Renal pelvis (tissue), 1 donor: ENCODE measurements at regions not wholly inside any gene's neighbourhood (a gene's known extent, or its start where the extent isn't known, plus 50 kb on each side); places are given as distances from the start of the nearest gene placed in this dataset.
"Not testable (repeated sequence)": the region's sequence is repeated elsewhere in the genome, so short reads cannot be mapped to it uniquely, and the experiment has no call there.

Experiments
- DNase-seq: peaks from one replicate; pipeline ENCODE4 v3.0.0-alpha.2; 2013

DNA sequence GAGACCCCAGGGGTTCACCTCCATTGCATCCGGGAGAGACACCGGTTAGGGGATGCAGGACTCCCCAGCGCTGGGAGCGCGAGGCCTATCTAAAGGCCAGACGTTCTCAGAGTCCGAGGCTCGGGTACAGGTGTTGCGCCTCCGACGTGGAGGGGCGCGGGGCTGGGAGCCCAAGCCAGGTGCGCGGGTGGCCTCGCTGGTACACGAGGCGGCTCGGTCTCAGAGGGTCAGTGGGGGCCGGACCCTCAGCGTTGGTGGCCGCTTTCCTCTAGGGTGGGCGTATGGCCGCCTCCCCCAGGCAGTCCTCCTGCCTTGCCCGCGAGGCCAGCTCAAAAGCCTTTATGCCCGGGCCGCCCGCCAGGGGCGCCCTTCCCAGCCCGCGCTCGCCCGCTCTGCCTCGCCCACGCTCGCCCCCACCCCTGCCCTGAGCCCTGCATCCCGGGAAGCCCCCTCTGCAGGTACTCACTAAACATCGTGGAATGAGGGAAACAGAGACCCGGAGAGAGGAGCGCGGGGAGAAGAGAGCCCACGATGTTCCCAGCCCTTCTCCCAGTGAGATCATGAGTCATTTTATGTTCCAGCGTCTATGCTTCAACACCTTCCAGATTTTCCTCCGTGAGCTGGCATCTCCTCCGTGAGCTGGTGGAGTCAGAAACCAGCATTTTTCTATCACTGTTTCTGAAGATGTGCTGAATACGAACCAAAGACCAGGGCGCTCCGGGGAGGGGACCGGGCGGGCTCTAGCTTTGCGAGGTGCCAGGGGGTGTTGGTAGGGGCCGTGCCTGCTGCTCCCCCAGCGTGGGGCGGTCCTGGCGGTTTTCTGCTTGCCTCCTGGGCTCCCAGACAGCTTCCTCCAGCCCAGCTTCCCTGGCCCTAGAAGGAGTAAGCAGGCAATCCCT is 73.8 kb downstream of the DIO3 start:
- no peak for DNase-seq

DNA sequence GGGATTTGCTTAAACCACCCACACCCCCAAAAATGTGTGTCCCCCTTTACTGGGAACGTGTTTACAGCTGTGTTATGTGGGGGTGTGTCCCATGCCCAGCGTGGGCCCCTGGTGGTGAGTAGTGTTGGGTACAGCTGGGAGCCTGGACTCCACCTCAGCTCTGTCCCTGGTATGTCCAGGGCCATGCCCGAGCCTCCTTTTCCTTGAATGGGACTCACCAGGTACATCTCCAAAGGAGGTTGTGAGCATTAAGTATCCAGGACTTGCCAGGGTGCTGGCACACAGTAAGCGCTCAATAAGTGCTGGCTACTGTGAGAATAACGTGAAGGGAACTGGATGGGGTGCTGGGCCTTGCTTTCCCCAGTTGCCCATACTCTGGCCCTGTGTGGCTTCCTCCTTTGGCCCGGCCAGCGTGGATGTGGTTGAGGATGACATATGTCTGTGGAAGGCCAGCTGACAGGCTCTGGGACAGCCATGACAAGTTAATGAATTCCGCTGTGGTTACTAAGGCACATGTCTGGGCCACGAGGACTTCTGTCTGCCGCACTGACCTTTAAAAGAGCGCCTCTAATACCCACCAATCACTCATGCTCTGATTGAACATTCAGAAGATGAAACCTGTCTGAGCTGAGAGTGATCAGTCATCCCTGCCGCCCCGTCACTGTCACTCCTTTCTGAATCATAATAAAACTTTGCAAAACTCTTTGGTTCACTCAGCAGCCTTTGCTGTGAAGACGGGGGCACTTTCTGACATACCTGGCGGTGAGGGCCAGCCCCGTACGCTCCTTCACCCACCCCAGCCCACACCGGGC is 74.7 kb downstream of the DIO3 start:
- DNase-seq = no peak

DNA sequence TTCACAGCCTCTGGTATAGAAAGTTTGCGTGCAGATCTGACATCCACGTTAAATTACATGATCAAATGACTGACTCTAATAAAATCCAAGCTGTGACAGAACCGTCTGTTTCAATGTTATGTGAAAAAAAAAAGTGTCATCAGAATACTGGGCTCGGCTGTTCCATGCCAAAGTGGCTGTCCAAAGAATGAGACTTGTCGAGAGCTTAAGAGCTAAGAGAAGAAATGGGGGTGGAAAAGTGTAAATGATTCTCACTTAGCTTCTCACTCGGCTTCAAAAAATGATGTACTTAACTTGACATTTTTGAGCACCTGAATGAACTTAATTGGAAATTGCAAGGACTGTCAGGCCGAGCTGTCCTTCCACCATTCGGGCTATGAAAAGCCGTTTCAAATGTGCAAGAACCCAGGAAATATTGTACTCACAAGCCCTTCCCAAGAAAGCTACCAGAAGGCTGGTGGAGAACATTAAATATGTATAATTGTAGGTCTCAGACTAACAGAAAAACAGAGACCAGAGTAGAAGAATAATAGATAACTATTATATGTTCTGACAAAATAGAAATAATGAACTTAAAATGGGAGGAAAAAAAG is 78.0 kb downstream of the DIO3 start:
- DNase-seq = no peak

DNA sequence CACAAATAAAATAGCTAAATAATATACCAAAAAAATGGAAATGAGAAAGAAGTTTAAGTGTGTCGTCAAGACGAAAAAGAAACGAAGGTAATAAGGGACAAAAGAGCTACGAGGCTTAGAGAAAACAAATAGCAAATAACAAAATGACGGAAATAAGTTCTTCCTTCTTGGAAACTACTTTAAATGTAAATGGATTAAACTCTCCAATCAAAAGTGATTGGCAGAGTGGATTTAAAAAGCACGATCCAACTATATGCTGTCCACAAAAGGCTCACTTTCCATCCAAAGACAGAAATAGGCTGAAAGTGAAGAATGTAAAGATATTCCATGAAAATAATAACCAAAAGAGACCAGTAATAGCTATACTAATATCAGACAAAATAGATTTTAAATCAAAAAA is 82.4 kb downstream of the DIO3 start:
- no peak for DNase-seq

DNA sequence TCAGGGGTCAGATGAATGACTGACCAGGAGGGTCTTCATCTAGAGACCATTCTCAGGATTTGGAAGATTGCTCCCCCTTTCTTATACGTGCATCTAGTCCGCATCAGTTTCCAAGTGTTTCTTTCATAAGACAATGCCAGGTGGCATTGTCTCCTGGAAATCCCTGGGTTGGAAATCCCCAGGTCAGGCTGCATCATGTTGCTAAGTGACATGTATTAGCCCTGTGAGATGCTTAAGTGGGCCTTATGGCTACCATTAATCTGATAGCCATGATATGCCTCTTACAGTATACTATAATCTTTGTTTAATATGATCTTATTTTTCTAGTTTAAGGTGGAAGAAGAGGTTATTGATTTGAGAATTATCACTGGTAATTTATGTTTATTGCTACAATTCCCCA is 92.8 kb downstream of the DIO3 start:
- DNase-seq = no peak

DNA sequence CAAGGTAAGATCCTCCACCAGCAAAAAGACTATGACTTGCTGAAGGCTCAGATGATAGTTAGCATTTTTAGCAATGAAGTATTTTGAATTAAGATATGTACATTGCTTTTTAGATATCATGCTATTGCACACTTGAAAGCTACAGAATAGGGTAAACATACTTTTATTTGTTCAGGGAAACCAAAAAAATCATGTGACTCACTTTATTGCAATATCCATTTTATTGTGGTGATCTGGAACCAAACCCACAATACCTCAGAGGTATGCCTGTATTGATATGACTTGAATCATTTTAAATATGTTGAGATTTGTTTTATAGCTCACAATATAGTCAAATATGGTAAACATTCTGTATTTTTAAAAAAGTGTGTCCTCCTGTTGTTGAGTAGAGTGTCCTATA is 96.1 kb downstream of the DIO3 start:
- no peak for DNase-seq

DNA sequence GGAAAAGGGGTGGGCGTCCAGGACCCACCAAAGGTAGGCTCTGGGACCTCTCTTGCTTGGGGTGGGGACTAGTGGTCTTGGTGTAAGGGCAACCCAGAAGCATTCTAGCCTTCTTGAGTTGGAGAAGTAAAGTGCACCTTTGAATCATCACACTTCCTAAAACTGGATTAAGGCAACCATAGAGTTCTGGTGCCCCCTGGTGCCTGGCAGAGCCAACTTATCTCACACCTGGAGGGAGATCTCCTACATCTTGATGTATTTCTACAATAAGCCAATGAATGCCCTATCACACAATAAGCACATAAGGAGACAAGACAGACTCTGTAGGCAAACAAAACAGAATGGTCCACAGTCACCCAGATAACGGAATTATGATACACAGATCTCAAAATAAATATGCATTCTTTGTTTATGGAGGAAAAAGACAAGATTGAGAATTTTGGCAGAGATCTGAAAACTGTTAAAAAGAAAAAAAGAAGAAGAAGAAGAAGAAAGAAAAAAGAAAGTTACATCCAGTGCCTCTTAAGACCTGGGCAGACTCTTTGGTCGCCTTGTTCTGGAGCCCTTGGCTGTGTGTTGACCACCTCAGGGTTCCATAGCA is 95.9 kb upstream of the PPP2R5C start:
- DNase-seq = peak; percentile 50

DNA sequence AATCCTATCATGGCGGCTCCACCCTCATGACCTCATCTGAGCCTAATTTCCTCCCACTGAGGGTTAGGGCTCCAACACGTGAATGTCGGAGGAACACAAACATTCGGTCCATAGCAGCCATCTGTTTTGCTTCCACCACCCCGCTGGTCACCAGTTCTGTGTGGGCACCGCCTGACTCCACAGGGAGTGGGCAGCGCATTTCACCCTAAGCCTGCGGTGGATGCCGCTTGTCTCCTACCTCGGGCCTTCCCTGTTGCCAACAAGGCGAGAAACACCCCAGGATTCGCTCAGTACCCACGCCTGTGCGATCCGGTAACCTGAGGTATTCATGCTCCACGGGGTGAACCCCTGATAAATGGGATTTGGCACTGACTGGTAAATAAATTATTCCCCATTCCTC is 95.2 kb upstream of the PPP2R5C start:
- no peak for DNase-seq

DNA sequence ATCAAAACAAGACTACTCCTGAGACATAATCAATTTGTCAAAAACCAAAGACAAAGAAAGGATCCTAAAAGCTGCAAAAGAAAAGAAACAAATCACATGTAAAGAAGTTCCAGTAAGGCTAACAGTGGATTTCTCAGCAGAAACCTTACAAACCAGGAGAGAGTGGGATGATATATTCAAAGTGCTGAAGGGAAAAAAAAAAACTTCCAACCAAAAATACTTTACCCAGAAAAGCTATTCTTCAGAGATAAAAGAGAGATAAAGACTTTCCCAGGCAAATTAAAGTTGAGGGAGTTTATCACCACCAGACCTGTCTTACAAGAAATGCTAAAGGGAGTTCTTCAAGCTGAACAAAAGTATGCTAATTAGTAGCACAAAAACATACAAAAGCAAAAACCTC is 91.9 kb upstream of the PPP2R5C start:
- no peak for DNase-seq

DNA sequence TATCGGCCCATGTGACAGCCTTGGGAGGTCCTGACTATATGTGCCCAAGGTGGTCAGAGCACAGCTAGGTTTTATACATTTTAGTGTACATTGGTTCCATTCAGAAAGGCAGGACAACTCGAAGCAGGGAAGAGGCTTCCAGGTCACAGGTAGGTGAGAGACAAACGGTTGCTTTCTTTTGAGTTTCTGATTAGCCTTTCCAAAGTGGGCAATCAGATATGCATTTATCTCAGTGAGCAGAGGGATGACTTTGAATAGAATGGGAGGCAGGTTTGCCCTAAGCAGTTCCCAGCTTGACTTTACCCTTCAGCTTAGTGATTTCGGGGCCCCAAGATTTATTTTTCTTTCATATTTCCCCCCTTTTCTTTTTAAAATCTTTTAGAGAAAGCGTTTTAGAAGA is 87.6 kb upstream of the PPP2R5C start:
- DNase-seq = no peak

DNA sequence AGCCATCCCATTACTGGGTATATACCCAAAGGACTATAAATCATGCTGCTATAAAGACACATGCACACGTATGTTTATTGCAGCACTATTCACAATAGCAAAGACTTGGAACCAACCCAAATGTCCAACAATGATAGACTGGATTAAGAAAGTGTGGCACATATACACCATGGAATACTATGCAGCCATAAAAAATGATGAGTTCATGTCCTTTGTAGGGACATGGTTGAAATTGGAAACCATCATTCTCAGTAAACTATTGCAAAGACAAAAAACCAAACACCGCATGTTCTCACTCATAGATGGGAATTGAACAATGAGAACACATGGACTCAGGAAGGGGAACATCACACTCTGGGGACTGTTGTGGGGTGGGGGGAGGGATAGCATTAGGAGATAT is 85.7 kb upstream of the PPP2R5C start:
- not testable (repeated sequence) for DNase-seq

DNA sequence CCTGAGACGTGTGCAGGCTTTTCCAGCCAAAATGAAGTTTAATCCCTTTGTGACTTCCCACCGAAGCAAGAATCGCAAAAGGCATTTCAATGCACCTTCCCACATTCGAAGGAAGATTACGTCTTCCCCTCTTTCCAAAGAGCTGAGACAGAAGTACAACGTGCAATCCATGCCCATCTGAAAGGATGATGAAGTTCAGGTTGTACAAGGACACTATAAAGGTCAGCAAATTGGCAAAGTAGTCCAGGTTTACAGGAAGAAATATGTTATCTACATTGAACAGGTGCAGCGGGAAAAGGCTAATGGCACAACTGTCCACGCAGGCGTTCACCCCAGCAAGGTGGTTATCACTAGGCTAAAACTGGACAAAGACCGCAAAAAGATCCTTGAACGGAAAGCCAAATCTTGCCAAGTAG is 83.6 kb upstream of the PPP2R5C start:
- DNase-seq = not testable (repeated sequence)

DNA sequence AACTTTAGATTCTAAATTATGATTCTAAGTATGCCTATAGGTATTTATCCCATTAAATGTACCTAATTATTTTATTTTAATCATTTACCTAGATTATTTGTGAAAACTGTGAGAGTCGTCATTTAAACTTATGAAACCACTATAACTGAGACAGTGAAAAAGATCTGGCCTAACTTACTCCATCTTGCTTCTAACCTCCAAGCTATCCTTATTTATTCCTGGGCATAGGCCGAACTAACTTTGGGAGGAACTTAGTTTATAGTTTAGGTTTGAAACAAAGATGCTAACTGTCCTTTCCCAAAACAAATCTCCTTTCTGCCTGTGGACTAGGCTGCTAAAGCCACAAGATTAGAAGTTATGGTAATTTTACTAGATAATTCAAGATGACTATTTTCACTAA is 79.7 kb upstream of the PPP2R5C start:
- no peak for DNase-seq

DNA sequence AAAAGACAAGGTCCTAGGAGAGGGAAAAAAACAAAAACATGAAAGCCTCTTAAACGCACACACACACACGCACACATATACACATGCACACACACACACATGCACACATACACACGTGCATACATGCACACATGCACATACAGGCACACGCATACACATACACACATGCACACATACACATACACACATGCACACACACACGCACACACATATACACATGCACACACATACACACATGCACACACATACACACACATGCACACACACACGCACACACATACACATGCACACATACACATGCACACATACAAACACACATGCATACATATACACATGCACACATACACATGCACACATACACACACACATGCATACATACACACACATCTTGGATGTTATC is 78.1 kb upstream of the PPP2R5C start:
- DNase-seq = no peak

DNA sequence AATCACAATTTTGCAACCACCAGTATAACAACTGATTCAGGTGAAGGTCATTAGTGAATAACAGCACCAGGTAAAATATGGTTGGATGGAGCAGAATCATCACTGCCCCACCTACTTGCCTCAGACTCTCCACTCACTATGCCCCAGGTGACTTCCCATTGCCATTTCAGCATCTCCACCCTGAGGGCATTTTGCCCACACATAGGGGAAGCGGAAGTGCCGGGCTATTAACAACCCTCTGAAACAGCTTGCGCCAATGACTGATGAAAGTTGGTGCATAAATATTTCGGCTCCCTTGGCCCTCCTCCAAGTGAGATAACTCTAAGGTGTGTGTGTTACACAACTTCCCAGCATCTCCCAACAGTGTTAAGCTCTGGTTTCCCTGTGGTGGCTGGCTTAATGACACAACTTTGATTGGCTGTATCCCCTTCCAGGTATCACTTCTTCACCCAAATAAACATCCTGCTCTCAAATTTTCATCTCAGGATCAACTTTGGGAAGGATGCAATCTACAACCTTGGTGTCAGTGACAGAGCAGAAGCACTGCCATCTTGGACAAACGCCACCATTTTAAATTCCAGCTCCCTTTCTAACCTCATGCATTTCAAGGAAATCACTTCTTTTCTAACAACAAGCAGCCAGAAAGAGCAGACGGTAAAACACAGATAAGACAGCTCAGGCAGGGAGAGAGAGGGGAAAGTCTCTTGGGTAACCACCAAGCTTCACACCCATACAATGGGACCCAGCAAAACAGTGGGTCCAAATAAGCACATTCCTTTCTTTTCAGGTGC is 73.6 kb upstream of the PPP2R5C start:
- DNase-seq = no peak

DNA sequence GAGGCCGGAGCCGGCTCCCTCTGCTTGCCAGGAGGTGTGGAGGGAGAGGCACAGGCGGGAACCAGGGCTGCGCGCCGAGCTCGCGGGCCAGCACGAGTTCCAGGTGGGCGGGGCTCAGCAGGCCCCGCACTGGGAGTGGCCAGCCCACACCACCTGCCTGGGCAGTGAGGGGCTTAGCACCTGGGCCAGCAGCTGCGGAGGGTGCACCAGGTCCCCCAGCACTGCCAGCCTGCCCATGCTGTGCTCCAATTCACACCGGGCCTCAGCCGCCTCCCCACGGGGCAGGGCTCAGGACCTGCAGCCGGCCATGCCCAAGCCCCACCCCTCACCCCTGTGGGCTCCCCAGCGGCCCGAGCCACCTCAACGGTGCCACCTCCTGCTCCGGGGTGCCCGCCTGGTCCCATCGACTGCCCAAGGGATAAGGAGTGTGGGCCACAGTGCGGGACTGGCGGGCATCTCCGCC is 72.4 kb upstream of the PPP2R5C start:
- no peak for DNase-seq

DNA sequence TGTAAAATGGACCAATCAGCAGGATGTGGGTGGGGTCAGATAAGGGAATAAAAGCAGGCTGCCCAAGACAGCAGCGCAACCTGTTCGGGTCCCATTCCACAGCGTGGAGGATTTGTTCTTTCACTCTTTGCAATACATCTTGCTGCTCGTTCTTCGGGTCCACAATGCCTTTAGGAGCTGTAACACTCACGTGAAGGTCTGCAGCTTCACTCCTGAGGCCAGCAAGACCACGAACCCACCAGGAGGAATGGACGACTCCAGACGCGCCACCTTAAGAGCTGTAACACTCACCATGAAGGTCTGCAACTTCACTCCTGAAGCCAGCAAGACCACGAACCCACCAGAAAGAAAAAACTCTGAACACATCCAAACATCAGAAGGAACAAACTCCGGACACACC is 71.5 kb upstream of the PPP2R5C start:
- DNase-seq = not testable (repeated sequence)

DNA sequence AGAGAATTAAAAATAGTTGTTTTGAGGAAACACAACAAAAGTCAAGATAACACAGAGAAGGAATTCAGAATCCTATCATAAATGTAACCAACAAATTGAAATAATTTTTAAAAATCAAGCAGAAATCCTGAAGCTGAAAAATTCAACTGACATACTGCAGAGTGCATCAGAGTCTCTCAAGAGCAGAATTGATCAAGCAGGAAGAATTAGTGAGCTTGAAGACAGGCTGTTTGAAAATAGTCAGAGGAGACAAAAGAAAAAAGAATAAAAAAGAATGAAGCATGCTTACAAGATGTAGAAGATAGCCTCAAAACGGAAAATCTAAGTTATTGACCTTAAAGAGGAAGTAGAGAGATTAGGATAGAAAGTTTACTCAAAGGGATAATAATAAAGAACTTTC is 65.8 kb upstream of the PPP2R5C start:
- no peak for DNase-seq

DNA sequence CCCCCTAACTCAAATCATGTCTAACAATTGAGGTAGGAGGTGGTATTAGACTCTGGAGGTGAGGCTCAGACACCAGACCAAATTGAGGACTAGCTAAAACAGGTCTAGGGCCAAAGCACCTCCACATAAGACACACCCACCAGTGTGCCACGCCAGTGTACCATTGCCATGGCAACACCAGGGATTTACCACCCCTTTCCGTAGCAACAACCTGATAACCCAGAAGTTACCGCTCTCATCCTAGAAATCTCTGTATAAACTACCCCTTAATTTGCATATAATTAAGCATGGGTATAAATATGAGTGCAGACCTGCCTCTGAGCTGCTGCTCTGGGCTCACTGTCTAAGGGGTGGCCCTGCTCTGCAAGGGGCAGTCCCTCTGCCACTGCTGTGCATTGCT is 57.4 kb upstream of the PPP2R5C start:
- DNase-seq = no peak

DNA sequence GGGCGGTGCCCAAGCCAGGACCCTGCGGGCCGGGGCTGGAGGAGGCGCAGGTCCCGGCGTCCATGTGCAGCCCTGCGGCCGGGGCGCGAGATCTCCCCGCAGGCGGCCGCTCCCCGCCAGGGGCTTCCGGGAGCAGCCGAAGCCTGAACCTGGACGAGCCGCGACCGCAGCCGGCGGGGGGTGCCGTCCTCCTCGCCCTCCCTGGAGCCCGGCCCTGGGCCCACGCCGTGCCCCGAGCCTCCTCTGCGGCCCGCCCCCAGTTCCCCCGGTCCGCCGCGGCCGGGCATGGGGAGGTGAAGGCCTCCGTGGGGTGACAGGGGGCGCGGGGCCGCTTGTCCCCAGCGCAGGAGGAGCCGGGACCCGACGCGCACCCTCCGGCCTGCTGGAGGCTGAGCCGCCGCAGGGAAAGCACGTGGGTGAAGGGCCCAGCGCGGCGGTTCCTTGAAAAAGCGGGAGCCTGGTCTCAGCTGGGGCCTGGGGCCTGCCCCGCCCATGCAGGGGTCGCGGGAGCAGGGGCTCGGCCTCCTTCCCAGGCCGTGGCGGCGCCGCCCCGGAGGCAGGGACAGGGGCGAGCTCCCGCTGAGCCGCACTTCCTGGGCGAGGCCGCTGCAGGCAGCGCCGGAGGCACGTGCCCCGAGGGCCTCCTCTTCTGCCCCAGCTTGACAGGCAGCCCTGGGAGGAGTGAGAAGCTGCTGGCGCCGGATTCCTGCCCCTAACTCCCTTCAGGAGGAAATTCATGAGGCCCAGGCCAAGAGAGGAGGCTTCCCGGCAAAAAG is 55.6 kb upstream of the PPP2R5C start:
- DNase-seq = no peak
